ENCODE measurements at regions not wholly inside any gene's neighbourhood (a gene's known extent, or its start where the extent isn't known, plus 50 kb on each side); places are given as distances from the start of the nearest gene placed in this dataset.
"Not testable (repeated sequence)": the region's sequence is repeated elsewhere in the genome, so short reads cannot be mapped to it uniquely, and the experiment has no call there.

DNA sequence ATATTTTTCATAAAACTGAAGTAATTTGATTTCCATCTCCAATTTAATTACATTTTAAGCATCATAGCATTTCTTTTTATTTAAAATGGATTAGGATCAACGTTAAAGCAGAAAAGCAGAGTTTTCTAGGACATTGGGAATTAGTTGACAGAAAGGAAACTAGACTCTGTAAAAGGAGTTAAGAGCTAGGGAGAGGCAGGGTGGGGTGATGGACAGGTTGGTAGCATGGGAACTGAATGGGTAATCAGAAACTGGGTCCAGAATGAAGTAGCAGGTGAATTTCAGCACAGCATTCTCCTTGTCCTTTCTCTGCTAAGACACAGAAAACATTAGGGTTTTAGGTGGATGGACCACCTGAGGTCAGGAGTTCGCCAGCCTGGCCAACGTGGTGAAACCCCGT is 97.6 kb downstream of the ANAPC4 start:
- DNase-seq (ENCODE audit: low read depth in 2 of 2), result no peak

DNA sequence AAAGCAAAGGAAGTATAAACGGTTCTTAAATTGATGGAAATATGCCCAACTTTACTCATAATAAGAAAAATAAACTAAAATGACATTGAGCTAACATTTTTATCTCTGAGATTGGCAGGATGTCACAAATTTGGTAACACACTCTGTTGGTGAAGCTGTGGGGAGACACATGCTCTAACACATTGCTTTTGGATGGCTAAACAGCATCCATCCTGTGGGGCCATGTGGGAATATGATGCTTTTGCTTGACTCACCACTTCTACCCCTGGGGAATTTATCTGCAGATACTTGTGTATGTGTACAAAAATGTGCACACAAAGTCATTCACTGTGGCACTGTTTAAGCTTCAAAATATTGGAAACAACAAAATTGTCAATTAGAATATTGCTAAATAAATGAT is 100.2 kb downstream of the ANAPC4 start:
- DNase-seq (ENCODE audit: low read depth in 2 of 2), result no peak

DNA sequence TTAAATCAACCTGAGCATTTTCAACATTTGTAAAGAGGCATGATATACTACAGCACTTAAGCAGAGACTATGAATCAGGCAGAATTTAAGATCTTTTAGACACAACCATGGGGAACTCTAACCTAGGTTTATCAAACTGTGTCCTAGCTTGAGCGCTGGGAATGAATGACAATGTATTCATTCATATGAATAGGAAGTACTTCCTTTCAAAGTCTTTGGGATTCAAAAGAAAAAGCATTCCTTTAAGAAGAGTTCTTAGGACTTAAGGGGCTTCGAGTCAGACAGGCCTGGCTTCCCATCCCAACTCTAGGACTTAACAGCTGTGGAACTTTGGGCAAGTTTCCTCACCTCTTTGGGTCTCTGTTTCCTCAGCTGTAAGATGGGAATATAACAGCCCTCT is 104.6 kb downstream of the ANAPC4 start:
- DNase-seq (ENCODE audit: low read depth in 2 of 2), result no peak

DNA sequence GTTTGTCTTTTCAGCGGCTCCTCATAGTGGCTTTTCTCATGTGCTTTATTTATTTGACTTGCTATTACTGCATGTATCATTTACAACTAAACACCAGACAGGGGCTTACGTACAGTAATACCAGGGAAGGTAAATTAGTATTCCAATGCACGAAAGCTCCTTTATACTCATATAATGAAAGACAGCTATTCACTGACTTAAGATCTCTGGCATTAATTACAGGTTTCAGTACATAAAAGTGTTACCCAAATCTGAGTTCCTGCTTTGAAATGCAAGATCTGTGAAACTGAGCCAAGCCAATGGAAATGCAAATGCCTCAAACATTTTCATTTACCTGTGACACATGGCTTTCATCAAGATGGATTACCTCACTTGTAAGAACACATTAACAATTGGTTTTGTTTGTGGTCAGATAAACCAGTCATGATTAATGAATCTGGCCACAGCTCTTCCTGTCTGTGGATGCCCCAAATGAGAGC is 107.2 kb downstream of the ANAPC4 start:
- peak in 1 of 2 donors; percentile 57 for DNase-seq (ENCODE audit: low read depth in 2 of 2)

DNA sequence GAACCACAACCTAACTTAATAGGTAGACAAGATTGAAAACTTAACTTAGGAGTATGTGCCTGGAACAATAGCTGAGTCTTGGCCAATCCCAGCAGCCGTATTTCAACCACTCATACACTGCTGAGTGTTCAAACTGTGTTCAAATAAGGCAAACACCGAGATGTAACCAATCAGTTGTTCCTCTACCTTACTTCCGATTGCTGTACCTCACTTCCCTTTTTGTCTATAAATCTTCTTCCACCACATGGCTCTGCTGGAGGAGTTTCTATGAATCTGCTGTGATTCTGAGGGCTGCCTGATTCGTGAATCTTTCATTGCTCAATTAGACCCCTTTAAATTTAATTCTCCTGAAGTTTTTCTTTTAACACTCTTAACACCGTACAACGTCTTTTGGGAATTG is 108.0 kb downstream of the ANAPC4 start:
- no peak for DNase-seq (ENCODE audit: low read depth in 2 of 2)

DNA sequence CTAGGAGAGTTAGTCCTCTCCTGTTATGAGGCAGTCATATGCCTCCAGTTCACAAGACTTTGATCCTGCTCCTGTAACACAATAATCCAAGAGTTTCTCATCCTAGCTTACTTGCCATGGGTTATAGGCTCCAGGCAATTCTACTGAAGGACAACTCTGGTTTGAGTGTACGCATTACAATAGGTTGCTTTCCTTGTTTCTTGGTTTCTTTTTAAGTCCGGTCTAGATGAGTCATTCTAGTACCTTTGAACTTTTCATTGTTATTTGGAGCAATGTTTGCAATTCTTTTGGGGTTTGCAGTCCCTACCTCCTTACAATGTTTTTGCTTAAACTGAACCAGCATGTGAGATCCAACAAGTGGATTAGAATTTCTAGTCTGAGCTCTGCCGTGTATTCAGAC is 109.1 kb downstream of the ANAPC4 start:
- DNase-seq (ENCODE audit: low read depth in 2 of 2), result peak; percentile 35 to 86

DNA sequence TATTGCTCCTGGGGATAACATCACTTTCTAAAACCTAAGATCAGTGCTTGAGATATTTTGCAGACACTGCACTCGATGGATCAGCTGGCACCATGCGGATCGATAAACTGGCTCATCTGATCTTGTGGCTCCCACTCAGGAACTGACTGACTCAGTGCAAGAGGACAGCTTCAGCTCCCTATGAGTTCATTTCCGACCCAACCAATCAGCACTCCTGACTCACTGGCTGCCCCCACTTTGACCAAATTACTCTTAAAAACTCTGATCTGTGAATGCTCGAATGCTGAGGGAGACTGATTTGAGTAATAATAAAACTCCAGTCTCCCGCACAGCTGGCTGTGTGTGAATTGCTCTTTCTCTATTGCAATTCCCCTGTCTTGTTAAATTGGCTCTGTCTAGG is 110.1 kb downstream of the ANAPC4 start:
- peak in 1 of 2 donors; percentile 52 for DNase-seq (ENCODE audit: low read depth in 2 of 2)

DNA sequence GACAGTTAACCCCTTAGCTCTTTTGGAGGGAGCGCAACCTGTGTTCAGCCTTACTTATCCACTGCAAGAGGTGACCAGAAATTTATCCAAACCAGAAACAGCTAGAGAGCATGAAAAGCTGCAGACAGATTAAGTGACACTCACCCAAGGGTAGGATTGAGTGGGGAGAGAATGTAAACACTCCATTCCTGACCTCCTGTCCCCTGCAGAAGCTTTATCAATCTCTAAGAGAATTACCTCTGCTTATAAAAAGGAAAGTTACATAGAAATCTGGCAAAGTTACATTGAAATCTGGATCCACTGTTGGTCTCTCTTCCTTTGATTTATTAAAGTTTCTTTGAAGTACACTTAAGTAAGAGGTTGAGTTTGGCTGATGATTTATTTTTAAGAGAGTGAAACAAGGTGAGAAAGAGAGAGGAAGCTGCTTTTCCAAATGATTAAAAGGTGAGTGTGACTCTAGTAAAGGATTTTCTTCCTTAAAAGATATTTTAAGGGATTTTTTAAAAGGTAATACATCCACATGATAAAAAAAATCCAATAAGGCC is 112.3 kb downstream of the ANAPC4 start:
- no peak for DNase-seq (ENCODE audit: low read depth in 2 of 2)

DNA sequence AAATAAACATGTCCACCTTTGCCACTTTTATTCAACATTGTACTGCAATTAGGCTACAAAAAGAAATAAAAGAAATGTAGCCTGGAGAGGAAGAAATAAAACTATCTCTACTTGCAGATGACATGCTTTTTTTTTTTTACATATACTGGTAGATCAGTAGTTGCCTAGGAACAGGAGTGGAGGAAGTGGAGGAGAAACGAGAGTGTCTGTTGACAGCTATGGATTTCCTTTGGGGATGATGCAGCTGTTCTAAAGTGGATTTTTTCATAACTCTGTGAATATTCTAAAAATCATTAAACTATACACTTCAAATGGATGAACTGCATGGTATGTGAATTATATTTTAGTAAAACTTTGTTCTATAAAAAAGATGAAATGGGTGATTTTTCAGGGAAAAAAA is 116.4 kb downstream of the ANAPC4 start:
- DNase-seq (ENCODE audit: low read depth in 2 of 2), result peak; percentile 36 to 45

DNA sequence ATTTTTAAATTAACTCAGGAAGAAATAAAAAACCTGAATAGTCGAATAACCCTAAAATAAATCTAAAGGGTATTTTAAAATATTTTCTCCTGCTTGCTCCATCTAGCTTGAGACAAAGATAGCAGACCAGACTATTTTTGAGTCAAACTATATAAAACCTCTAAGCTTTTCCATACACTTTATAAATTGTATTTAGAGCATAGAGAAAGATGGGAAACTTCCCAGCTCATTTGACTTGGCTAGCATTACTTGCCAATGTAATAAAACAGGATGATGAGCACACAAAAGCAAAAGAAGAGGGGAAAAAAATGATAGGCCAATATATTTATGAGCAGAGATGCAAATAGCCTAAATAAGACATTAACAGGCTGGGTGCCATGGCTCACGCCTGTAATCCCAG is 117.1 kb downstream of the ANAPC4 start:
- no peak for DNase-seq (ENCODE audit: low read depth in 2 of 2)

DNA sequence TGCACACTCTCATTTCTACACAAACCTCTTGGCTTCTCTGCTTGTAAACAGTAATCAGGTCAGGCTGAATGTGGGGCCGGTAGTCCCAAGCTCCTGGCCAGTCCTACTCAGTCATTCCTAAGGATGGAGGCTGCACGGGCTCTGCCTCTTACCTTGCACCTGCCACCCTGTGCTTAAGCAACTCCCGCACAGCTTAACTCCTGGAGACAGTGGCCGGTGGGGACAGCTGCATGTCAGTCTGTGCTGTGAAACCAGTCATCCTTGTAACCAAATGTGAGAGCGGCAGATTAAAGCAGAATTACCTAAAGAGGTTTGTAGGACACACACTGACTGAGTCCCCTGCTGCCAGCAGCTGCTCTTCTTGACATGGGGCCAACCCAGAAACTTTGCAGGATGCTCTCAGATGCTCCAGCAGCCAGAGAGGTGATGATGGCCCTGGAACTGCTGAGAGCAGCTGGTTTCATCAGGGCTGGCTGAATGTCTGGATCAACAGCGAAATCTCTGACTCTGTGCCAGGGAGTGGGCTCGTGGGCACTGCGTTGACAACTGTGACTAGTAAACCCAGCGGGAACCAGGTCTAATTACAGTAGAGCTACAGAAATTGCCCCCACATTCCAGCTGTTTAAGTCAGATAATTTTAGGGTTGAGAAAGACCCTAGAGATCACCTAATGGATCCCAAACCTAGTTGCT is 123.7 kb downstream of the ANAPC4 start:
- DNase-seq (ENCODE audit: low read depth in 2 of 2), result peak in 1 of 2 donors; percentile 25

DNA sequence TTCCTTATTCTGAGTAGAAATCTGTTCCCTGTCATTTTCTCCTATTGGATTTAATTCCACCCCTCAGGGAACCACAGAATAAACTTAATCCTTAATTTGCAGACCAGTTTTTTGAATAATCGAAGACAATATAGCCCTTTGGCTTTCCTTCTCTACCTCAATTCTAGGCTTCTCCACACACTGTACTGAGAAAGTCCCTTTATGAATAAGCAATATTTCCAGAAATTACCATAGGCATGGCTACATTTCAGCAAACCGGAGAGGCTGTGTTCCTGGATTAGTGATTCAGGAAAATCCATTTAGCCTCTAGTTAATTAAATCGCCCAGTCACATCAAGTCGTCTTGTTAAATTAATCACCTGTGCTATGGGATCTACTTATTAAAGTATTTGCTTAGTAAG is 125.1 kb downstream of the ANAPC4 start:
- DNase-seq (ENCODE audit: low read depth in 2 of 2), result no peak

DNA sequence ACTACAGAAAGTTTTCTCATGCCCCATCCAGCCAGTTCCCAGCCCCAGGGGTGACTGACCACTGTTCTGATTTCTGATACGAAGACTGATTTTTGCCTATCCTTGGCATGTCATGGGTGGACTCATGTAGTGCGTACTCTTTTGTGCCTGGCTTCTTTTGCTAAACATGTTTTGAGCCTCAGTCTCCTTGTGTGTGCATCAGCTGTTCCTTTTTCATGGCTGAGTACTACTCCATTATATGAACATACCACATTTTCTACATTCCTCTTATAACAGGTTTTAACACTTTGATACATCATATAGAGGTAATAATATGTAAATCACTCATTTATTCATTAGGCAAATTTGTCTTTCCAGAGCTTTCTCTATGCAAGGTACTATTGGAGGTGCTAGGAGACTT is 126.7 kb downstream of the ANAPC4 start:
- DNase-seq (ENCODE audit: low read depth in 2 of 2), result no peak

DNA sequence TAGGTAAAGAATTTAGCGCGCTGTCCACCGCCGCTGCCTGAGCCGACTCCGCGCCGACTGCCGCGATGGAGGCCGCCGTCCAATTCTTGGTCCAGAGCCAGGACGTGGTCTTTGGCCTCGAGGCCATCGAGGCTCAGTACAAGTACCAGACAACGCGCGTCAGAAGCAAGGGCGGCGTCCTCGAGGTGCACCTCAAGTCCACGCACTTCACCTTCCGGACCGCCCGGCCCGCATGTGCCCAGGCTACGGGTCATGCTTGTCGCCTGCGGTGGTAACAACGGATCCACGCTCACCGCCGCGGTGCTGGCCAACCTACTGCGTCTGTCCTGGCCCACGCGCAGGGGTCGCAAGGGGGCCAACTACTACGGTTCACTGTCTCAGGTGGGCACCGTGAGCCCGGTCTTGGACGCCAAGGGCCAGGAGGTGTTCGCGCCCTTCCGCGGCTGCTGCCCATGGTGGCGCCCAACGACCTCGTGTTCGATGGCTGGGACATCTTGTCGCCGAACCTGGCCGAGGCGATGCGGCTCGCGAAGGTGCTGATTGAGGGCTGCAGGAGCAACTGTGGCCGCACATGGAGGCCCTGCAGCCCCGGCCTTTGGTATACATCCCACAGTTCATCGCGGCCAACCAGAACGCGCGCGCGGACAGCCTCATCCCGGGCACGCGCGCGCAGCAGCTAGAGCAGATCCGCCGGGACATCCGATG is 128.0 kb downstream of the ANAPC4 start:
- no peak for DNase-seq (ENCODE audit: low read depth in 2 of 2)

DNA sequence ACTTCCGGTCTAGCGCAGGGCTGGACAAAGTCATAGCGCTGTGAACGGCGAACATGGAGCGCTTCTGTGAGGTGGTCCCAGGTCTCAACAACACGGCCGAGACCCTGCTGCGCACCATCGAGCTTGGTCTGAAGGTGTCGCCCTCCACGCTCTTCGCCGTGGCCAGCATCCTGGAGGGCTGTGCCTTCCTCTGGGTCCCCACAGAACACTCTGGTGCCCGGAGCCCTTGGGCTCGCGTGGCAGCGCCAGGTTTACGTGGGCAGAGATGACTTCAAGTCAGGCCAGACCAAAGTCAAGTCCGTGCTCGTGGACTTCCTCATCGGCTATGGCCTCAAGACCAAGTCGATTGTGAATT is 128.6 kb downstream of the ANAPC4 start:
- DNase-seq (ENCODE audit: low read depth in 2 of 2), result no peak

DNA sequence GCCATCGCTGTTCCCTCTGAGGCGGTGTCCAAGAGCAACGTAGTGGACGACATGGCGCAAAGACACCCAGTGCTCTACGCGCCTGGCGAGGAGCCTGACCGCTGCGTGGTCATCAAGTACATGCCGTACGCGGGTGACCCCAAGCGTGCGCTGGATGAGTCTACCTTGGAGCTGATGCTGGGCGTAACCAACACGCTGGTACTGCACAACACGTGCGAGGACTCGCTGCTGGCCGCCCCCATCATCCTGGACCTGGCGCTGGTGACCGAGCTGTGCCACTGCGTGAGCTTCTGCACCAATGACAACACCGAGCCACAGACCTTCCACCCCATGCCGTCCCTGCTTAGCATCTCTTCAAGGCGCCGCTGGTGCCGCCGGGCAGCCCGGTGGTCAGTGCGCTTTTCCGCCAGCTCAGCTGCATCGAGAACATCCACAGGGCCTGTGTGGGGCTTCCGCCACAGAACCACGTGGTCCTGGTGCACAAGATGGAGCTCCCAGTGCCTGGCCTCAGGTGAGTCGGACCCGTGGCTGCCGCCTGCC is 129.0 kb downstream of the ANAPC4 start:
- no peak for DNase-seq (ENCODE audit: low read depth in 2 of 2)

DNA sequence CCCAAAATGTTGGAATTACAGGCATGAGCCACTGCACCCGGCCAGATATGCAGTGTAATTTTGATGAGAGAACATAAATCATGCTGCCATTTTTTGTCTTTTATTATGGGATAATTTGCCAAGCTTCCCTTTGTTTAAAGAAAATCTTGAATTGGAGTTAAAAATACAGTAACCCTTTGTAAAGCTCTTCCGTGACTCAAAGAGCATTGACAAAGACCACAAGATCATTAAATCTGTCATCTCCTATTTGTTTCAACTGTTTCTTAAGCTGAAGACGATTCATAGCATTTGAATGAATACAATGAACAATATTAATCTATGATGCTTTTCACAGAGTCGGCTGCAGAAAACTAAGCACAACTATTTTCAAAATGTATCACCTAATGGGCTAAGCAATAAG is 132.6 kb downstream of the ANAPC4 start:
- no peak for DNase-seq (ENCODE audit: low read depth in 2 of 2)

DNA sequence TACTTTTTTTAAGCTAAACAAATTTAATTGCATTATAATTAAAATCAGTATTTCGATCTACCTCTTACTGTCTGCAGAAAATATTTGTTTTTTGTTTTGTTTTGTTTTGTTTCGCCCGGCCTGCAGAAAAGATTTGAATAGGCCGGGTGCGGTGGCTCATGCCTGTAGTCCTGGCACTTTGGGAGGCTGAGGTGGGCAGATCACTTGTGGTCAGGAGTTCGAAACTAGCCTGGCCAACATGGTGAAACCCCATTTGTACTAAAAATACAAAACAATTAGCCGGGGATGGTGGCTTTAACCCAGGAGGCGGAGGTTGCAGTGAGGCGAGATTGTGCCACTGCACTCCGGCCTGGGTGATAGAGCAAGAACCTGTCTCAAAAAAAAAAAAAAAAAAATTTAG is 134.8 kb downstream of the ANAPC4 start:
- not testable (repeated sequence) for DNase-seq (ENCODE audit: low read depth in 2 of 2)

DNA sequence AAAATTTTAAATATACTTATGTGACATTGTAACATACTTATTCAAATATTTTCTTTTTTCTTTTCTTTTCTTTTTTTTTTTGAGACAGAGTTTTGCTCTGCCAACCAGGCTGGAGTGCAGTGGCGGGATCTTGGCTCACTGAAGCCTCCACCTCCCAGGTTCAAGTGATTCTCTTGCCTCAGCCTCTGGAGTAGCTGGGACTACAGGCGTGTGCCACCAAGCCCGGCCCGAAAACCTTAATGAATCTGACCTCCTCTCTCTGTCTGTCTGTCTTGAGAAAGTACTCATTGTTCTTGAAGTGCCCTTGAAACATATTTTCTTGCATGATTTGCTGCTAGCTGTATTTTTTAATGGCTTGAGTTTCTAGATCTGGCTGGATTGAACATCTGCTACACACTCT is 136.8 kb downstream of the ANAPC4 start:
- no peak for DNase-seq (ENCODE audit: low read depth in 2 of 2)

DNA sequence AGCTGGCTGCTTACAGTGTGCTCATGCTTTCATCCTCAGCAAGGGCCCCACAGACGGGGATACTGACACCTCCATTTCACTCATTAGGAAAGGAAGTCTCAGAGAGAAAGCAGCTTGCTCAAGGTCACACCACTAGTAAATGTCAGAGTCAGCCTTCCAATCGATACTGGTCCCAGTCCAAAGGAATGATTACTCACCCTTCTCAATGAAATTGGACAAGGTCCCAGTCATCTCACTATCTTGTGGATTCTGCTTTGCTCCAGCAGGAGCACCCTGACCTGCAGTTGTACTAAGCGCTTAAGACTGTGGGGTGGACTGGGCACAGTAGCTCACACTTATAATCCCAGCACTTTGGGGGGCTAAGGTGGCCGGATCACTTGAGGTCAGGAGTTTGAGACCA is 132.2 kb upstream of the SLC34A2 start:
- DNase-seq (ENCODE audit: low read depth in 2 of 2), result no peak

DNA sequence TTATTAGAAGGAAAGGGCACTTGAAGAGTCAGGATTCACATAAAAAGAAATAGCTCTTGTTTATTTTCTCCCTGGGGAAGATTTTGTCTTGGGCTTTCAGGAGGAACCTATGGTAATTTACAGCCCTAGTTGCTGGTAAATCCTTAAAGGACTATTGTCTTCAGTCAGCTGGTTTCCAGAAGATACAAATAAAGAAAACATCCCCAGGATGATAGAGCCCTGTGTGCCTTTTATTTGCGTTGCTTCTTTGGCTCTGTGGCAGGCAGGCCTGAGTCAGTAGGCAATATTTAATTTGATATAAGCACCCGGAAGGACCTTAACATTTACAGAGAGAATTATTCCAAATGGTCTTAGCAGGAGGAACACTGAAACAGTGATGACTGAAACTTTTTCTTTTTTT is 131.0 kb upstream of the SLC34A2 start:
- DNase-seq (ENCODE audit: low read depth in 2 of 2), result no peak

DNA sequence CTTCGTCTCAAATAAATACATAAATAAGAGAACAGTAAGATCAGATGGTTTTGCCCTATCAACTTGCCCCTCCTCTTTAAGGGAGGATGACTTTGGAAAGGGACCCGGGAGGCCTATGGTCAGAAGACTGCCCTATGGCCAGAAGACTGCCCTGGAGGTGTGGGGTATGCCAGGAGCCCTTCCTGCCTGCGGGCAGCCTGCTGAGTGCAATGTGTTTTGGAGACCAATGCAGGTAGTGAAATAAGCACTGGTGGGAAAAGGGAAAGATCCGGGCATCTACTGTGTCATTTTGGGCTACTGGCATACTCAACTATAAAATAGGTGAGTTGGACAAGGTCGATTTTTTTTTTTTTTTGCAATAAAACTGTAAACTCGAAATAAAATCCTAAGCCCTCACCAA is 129.8 kb upstream of the SLC34A2 start:
- DNase-seq (ENCODE audit: low read depth in 2 of 2), result no peak

DNA sequence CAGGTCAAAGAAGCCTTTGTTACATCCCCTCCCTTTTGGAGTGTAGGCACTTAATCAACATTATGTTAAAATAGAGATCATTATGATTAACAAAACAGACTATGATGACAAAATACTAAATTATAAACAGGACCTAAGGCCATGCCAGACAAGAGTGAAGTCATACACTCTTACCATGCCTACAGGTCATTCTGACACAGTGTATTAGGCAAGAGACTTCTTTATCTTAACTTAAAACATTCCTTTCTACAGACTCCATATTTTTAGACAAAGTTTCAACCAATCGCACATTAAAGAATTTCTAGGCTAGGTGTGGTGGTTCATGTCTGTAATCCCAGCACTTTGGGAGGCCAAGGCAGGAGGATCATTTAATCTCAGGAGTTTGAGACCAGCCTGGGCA is 128.6 kb upstream of the SLC34A2 start:
- DNase-seq (ENCODE audit: low read depth in 2 of 2), result no peak
